ENCODE measurements at regions not wholly inside any gene's neighbourhood (a gene's known extent, or its start where the extent isn't known, plus 50 kb on each side); places are given as distances from the start of the nearest gene placed in this dataset.

DNA sequence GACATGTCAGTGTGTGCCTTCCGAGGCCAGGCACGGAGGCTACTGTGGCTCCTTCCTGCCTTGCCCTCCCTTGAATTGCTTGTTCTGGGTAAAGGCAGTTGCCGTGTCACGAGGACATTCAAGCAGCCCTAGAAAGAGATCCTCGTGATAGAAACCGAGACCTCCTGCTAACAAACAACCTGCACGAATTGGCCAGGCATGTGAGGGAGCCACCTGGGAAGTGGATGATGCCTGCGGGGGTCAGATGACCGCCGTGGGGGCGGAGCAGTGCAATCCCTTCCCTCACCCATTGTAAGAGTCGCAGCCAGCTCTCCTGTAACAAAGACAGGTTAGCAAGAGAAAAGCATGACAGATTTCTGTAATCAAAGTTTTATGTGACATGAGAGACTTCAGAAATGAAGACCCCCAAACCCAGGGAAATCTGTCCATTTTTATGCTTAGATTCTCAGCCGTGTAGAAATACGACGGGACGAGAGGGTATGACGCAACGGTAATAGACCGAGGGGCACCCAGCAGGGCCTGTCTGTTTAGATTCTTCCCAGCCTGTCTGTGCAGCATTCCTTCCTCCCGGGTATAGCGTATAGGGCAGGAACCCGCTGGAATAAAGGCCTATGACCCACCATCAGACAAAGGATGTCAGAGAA, 241.7 kb downstream of the GATA3 start:
- H3K27ac ChIP-seq (ENCODE audit: low read depth, low read length), result no peak overlapping the region
- H3K9me3 ChIP-seq (ENCODE audit: insufficient read depth, low read depth, low read length), result no peaks in the 10 kb centered on the region
- Mint-ChIP-seq H3K4me3 (ENCODE audit: unreplicated experiment) (no peak overlapping the region), H3K27ac (ENCODE audit: unreplicated experiment) (no peak overlapping the region), H3K4me1 (ENCODE audit: low read depth, unreplicated experiment) (no peaks in the 10 kb centered on the region), H3K36me3 (ENCODE audit: low read depth, unreplicated experiment) (no peaks in the 10 kb centered on the region), H3K9me3 (ENCODE audit: unreplicated experiment) (no peaks in the 10 kb centered on the region), H3K27me3 (ENCODE audit: low read depth, unreplicated experiment) (peaks cover 23% of the 10 kb centered on the region)
- TF ChIP-seq, protein P1, sequence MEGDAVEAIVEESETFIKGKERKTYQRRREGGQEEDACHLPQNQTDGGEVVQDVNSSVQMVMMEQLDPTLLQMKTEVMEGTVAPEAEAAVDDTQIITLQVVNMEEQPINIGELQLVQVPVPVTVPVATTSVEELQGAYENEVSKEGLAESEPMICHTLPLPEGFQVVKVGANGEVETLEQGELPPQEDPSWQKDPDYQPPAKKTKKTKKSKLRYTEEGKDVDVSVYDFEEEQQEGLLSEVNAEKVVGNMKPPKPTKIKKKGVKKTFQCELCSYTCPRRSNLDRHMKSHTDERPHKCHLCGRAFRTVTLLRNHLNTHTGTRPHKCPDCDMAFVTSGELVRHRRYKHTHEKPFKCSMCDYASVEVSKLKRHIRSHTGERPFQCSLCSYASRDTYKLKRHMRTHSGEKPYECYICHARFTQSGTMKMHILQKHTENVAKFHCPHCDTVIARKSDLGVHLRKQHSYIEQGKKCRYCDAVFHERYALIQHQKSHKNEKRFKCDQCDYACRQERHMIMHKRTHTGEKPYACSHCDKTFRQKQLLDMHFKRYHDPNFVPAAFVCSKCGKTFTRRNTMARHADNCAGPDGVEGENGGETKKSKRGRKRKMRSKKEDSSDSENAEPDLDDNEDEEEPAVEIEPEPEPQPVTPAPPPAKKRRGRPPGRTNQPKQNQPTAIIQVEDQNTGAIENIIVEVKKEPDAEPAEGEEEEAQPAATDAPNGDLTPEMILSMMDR (IDR thresholded peaks at IDR 0.05; ENCODE audit: insufficient read depth, low read depth, low read length), result no peak
- TF ChIP-seq EZH2 (IDR thresholded peaks at IDR 0.05; ENCODE audit: insufficient read depth, low read length), result no peak
- H3K79me2 ChIP-seq (ENCODE audit: insufficient read depth, low read length), result no peaks in the 10 kb centered on the region
- no peaks in the 10 kb centered on the region for H3K36me3 ChIP-seq (ENCODE audit: insufficient read depth, low read length)
- H4K20me1 ChIP-seq (ENCODE audit: insufficient read depth, low read length), result no peaks in the 10 kb centered on the region
- H3K4me1 ChIP-seq (ENCODE audit: insufficient read depth, low read length), result no peaks in the 10 kb centered on the region
- no peak for FAIRE-seq
- H2AFZ ChIP-seq (ENCODE audit: low read depth, low read length), result no peak overlapping the region
- no peak overlapping the region for H3K4me2 ChIP-seq (ENCODE audit: low read length)
- peaks cover 5% of the 10 kb centered on the region for H3K27me3 ChIP-seq (ENCODE audit: insufficient read depth, low read length)
- H3K9ac ChIP-seq (ENCODE audit: low read length), result no peak overlapping the region
- H3K4me3 ChIP-seq (ENCODE audit: insufficient read depth, low read depth, low read length), result no peak overlapping the region
- no peak for DNase-seq (ENCODE audit: low read depth)

DNA sequence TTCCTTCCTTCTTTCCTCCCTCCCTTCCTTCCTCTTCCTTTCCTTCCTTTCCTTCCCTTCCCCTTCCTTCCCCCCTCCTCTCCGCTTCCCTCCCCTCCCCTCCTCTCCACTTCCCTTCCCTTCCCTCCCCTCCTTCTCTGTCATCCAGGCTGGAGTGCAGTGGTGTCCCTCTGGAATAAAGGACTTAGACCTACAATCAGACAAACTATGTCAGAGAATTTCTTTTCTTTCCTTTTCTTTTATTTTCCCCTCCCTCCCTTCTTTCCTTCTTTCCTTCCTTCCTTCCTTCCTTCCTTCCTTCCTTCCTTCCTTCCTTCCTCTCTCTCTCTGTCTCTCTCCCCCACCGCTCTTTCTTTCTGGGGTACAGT, 242.2 kb downstream of the GATA3 start:
- no peak overlapping the region for H2AFZ ChIP-seq (ENCODE audit: low read depth, low read length)
- peaks cover 5% of the 10 kb centered on the region for H3K27me3 ChIP-seq (ENCODE audit: insufficient read depth, low read length)
- H3K79me2 ChIP-seq (ENCODE audit: insufficient read depth, low read length), result no peaks in the 10 kb centered on the region
- Mint-ChIP-seq H3K4me3 (ENCODE audit: unreplicated experiment) (no peak overlapping the region), H3K36me3 (ENCODE audit: low read depth, unreplicated experiment) (no peaks in the 10 kb centered on the region), H3K9me3 (ENCODE audit: unreplicated experiment) (no peaks in the 10 kb centered on the region), H3K4me1 (ENCODE audit: low read depth, unreplicated experiment) (no peaks in the 10 kb centered on the region), H3K27ac (ENCODE audit: unreplicated experiment) (no peak overlapping the region), H3K27me3 (ENCODE audit: low read depth, unreplicated experiment) (peaks cover 23% of the 10 kb centered on the region)
- no peak overlapping the region for H3K9ac ChIP-seq (ENCODE audit: low read length)
- no peak overlapping the region for H3K4me2 ChIP-seq (ENCODE audit: low read length)
- H3K36me3 ChIP-seq (ENCODE audit: insufficient read depth, low read length), result no peaks in the 10 kb centered on the region
- no peak overlapping the region for H3K4me3 ChIP-seq (ENCODE audit: insufficient read depth, low read depth, low read length)
- no peaks in the 10 kb centered on the region for H4K20me1 ChIP-seq (ENCODE audit: insufficient read depth, low read length)
- FAIRE-seq (no peak), DNase-seq (ENCODE audit: low read depth) (no peak)
- no peak overlapping the region for H3K27ac ChIP-seq (ENCODE audit: low read depth, low read length)
- H3K4me1 ChIP-seq (ENCODE audit: insufficient read depth, low read length), result no peaks in the 10 kb centered on the region
- TF ChIP-seq, protein P1 (IDR thresholded peaks at IDR 0.05; ENCODE audit: insufficient read depth, low read depth, low read length), result no peak
- no peak for TF ChIP-seq EZH2 (IDR thresholded peaks at IDR 0.05; ENCODE audit: insufficient read depth, low read length)
- H3K9me3 ChIP-seq (ENCODE audit: insufficient read depth, low read depth, low read length), result no peaks in the 10 kb centered on the region

DNA sequence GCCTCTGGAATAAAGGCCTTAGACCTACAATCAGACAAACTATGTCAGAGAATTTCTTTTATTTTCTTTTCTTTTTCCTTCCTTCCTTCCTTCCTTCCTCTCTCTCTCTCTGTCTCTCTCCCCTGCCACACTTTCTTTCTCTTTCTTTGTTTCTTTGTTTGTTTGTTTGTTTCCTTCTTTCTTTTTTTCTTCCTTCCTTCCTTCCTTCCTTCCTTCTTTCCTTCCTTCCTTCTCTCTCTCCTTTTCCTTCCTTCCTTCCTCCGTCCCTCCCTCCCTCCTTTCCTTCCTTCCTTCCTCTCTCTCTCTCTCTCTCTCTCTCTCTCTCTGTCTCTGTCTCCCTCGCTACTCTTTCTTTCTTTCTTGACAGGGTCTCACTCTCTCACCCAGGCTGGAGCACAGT, 242.6 kb downstream of the GATA3 start:
- Histone ChIP-seq H3K27ac (ENCODE audit: low read depth, low read length) (no peak overlapping the region), H3K4me1 (ENCODE audit: insufficient read depth, low read length) (no peaks in the 10 kb centered on the region), H3K27me3 (ENCODE audit: insufficient read depth, low read length) (peaks cover 9% of the 10 kb centered on the region), H3K9me3 (ENCODE audit: insufficient read depth, low read depth, low read length) (no peaks in the 10 kb centered on the region), H2AFZ (ENCODE audit: low read depth, low read length) (no peak overlapping the region), H3K79me2 (ENCODE audit: insufficient read depth, low read length) (no peaks in the 10 kb centered on the region), H3K4me2 (ENCODE audit: low read length) (no peak overlapping the region), H3K9ac (ENCODE audit: low read length) (no peak overlapping the region), H3K4me3 (ENCODE audit: insufficient read depth, low read depth, low read length) (no peak overlapping the region), H3K36me3 (ENCODE audit: insufficient read depth, low read length) (no peaks in the 10 kb centered on the region), H4K20me1 (ENCODE audit: insufficient read depth, low read length) (no peaks in the 10 kb centered on the region)
- FAIRE-seq (no peak), DNase-seq (ENCODE audit: low read depth) (no peak)
- H3K9me3 Mint-ChIP-seq (ENCODE audit: unreplicated experiment), result no peaks in the 10 kb centered on the region
- no peaks in the 10 kb centered on the region for H3K36me3 Mint-ChIP-seq (ENCODE audit: low read depth, unreplicated experiment)
- no peaks in the 10 kb centered on the region for H3K4me1 Mint-ChIP-seq (ENCODE audit: low read depth, unreplicated experiment)
- H3K27me3 Mint-ChIP-seq (ENCODE audit: low read depth, unreplicated experiment), result peaks cover 23% of the 10 kb centered on the region
- no peak overlapping the region for H3K4me3 Mint-ChIP-seq (ENCODE audit: unreplicated experiment)
- no peak for TF ChIP-seq EZH2 (IDR thresholded peaks at IDR 0.05; ENCODE audit: insufficient read depth, low read length)
- TF ChIP-seq, protein P1 (IDR thresholded peaks at IDR 0.05; ENCODE audit: insufficient read depth, low read depth, low read length), result no peak
- H3K27ac Mint-ChIP-seq (ENCODE audit: unreplicated experiment), result no peak overlapping the region
